GM12801 (cell line): ENCODE measurements at regions not wholly inside any gene's neighbourhood (a gene's known extent, or its start where the extent isn't known, plus 50 kb on each side); places are given as distances from the start of the nearest gene placed in this dataset.

Experiments used
- CTCF ChIP-seq: IDR thresholded peaks from one replicate; pipeline ENCODE4 v1.5.1; 2011; ENCODE audit warnings: control low read depth; ENCODE audit not compliant: insufficient read length; ENCODE audit errors: extremely low read depth

- TF ChIP-seq CTCF = no peak
Measured at GRCh38 chr2:163395602-163396001, 340.2 kb downstream of the FIGN start.

- TF ChIP-seq CTCF = no peak
Measured at GRCh38 chr2:163389838-163390237, 346.0 kb downstream of the FIGN start.

GRCh38 chr2:163375472-163375871, 360.3 kb downstream of the FIGN start:
- no peak for TF ChIP-seq CTCF

GRCh38 chr2:163375070-163375469, 360.7 kb downstream of the FIGN start:
- no peak for TF ChIP-seq CTCF

- TF ChIP-seq CTCF = no peak
Measured at GRCh38 chr2:163374282-163374681, 361.5 kb downstream of the FIGN start.

GRCh38 chr2:163373496-163373895, 362.3 kb downstream of the FIGN start:
- TF ChIP-seq CTCF = no peak

- no peak for TF ChIP-seq CTCF
Measured at GRCh38 chr2:163370169-163370886, 365.5 kb downstream of the FIGN start.
